MG63 (cell line): ENCODE measurements at regions not wholly inside any gene's neighbourhood (a gene's known extent, or its start where the extent isn't known, plus 50 kb on each side); places are given as distances from the start of the nearest gene placed in this dataset.
"Not testable (repeated sequence)": the region's sequence is repeated elsewhere in the genome, so short reads cannot be mapped to it uniquely, and the experiment has no call there.

Experiments used
- DNase-seq: peaks from one replicate; pipeline ENCODE4 v3.0.0-alpha.2; 2020
- H3K27me3 ChIP-seq: fragments of 250-450 bp; sonication (Bioruptor Pico); 2 replicates; pipeline ENCODE4 v1.5.1; 2020; ENCODE audit warnings: mild to moderate bottlenecking, moderate library complexity
- H3K36me3 ChIP-seq: fragments of 250-450 bp; sonication (Bioruptor Pico); 2 replicates; pipeline ENCODE4 v1.5.1; 2020; ENCODE audit warnings: mild to moderate bottlenecking, moderate library complexity
- H3K4me3 ChIP-seq: fragments of 250-450 bp; sonication (Bioruptor Pico); 2 replicates; pipeline ENCODE4 v1.5.1; 2020; ENCODE audit warnings: mild to moderate bottlenecking, moderate library complexity
- H3K9me3 ChIP-seq: fragments of 250-450 bp; sonication (Bioruptor Pico); 2 replicates; pipeline ENCODE4 v1.5.1; 2020; ENCODE audit warnings: mild to moderate bottlenecking, moderate library complexity

DNA sequence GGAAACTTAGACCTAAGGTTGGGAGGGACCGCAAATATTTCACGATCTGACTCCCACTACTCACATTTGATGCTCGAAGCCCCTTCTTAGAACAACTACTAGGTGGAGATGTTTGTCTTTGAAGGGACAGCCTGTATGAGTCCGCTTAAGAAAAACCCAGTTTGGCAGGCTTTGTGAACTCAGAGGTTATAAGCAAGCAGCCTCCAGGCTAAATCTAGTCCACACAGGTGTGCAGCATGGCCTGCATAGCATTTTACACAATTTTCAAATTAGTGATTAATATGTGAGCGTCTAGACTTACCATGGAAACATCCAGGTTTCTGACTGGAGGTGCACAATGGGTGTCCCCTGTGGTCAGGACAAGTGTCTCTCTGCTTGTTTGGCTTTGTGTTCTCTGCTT lies 127.1 kb downstream of the KIF4B start:
- no peak for DNase-seq
- H3K9me3 ChIP-seq = no peaks in the 10 kb centered on the region
- H3K27me3 ChIP-seq = peaks cover 4% of the 10 kb centered on the region; the same call in 1 of the 2 replicates
- H3K4me3 ChIP-seq = no peak overlapping the region
- H3K36me3 ChIP-seq = no peaks in the 10 kb centered on the region

DNA sequence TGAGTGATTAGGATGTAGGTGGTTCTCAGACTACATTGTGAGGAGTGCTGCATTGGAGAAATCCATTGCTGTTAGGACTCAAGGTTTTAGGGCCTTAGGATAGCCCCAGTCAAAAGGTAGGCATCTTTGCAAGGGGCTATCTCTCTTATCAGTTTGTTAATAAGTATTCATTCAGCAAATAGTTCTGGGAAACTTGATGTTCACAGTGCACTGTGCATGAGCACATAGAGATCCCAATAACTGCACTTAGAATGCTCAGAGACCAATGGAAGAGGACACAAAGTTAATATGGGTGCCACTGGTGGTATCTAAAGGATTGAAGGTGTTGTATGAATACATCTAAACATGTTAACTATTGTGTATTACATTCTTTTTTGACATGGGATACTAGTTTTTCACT lies 131.4 kb downstream of the KIF4B start:
- H3K36me3 ChIP-seq = no peaks in the 10 kb centered on the region
- H3K4me3 ChIP-seq = no peak overlapping the region
- H3K9me3 ChIP-seq = no peaks in the 10 kb centered on the region
- H3K27me3 ChIP-seq = peaks cover 11% of the 10 kb centered on the region
- no peak for DNase-seq

DNA sequence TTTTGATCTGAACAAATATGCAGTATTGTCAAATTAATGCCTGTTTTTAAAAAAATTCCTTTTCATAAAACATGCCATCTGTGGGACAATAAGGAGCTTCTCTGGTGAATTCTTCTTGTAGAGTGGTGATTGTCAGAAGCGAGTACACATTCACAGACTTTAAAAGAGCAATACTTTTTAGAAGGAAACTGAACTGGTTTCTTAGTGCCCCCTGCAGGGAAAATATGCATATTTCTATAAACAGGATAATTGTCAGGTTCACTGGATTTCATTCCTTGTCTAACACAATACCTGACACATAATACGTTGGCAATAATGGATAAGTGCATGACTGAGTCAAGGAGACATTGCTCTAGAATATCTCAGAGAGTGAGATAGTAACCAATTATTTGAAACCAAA lies 133.7 kb downstream of the KIF4B start:
- no peak overlapping the region for H3K4me3 ChIP-seq
- DNase-seq = no peak
- H3K27me3 ChIP-seq = peaks cover 11% of the 10 kb centered on the region
- no peaks in the 10 kb centered on the region for H3K9me3 ChIP-seq
- H3K36me3 ChIP-seq = no peaks in the 10 kb centered on the region

DNA sequence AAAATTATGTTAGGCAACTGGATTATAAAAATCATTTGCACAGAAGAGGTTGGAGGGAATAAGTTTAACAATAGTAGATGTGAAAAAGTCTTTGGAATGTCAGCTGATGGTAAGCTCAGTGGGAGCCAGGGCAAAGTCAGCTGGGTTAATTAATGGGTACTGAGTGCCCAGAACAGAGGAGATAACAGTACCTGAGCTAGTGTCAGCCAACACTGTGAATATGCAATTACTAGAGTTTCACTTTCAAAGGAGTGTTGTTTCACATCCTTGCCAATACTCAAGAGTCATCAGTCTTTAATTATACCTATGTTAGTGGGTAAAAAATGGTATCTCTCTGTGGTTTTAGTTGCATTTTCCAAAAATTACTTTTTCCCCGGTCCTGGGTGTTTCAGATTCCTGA lies 135.1 kb downstream of the KIF4B start:
- Histone ChIP-seq H3K27me3 (peaks cover 11% of the 10 kb centered on the region), H3K36me3 (no peaks in the 10 kb centered on the region), H3K9me3 (no peaks in the 10 kb centered on the region), H3K4me3 (no peak overlapping the region)
- no peak for DNase-seq

DNA sequence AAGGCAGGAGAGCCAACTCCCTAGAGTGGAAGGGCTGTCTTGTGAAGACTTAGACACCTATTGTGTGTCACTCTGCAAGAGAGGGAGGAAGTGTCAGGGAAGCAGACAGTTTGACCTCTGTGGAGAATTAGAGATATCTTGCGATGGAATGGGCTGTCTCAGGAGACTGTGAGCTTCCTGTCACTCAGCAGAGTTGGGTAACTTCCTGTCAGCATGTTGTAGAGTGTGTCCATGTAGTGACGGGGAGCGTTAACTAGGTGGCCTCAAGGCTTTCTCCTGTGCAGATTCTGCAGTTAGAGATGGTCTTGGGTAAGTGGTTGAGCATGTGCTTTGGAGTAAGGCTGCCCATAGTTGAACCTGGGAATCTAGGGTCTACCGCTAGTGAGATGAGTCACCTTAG lies 136.5 kb downstream of the KIF4B start:
- H3K27me3 ChIP-seq = peaks cover 9% of the 10 kb centered on the region
- H3K4me3 ChIP-seq = no peak overlapping the region
- no peaks in the 10 kb centered on the region for H3K36me3 ChIP-seq
- no peak for DNase-seq
- no peaks in the 10 kb centered on the region for H3K9me3 ChIP-seq

DNA sequence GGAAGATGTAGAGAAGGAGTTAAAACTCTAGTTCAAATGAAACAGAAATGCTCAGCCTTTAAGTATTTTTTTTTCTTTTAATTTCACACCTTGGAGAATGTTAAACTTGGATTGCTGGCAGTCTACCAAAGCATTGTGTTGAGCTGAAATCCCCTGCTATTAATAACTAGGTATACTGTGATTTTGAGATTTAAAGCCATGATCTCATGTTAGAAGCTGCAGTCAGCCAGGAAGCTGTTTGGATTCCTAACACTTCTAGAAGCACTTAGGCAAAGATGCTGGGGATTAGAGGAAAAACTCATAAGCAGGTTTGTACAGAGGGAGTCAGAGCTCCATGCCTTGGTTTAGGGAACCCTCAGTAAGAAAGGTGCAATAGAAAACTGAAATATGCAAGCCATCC lies 141.4 kb downstream of the KIF4B start:
- Histone ChIP-seq H3K27me3 (no peaks in the 10 kb centered on the region), H3K4me3 (no peak overlapping the region), H3K36me3 (no peaks in the 10 kb centered on the region), H3K9me3 (no peaks in the 10 kb centered on the region)
- DNase-seq = no peak

DNA sequence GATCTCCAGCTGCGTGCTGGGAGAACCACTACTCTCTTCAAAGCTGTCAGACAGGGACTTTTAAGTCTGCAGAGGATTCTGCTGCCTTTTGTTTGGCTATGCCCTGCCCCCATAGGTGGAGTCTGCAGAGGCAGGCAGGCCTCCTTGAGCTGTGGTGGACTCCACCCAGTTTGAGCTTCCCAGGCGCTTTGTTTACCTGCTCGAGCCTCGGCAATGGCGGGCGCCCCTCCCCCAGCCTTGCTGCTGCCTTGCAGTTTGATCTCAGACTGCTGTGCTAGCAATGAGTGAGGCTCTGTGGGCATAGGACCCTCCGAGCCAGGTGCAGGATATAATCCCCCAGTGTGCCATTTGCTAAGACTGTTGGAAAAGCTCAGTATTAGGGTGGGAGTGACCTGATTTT lies 149.5 kb downstream of the KIF4B start:
- not testable (repeated sequence) for H3K9me3 ChIP-seq, DNase-seq, H3K27me3 ChIP-seq, H3K36me3 ChIP-seq, H3K4me3 ChIP-seq

DNA sequence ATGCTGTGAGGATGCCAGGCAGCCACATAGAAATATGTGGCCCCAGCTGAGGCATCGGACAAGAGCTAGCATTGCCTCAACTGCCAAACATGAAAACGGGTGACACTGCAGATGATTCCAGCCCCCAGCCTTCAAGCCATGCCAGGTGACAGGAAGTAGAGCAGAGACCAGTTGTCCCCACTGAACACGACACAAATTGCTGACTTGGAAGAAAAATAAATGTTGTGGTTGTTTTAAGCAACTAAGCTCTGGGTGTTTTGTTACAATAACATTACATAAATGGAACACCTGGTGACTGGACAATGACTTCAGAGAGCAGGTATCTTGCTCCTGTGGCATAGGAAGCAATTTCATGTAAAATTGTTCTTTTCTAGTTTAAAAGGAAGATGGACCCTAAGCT lies 154.2 kb downstream of the KIF4B start:
- H3K9me3 ChIP-seq = no peaks in the 10 kb centered on the region
- no peaks in the 10 kb centered on the region for H3K27me3 ChIP-seq
- no peaks in the 10 kb centered on the region for H3K36me3 ChIP-seq
- no peak overlapping the region for H3K4me3 ChIP-seq
- DNase-seq = no peak

DNA sequence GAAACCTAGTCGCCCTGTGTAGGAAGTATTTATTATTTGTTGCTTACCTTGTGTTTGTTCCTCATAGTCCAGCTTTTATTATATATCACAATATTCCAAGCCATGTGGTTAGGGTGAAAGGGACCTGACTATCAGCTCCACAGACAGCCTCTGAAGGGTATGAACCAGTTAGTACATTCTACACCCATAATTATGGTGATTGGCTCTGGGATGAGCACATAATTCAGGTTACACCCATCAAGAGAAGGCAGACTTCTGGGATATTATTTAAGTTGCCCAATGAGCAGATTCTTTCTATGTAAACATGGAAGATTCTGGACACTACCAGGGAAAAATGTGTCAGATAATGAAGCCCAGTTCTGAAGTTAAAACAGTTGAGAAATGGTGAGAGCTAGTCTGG lies 168.0 kb downstream of the KIF4B start:
- H3K4me3 ChIP-seq = no peak overlapping the region
- no peak for DNase-seq
- no peaks in the 10 kb centered on the region for H3K9me3 ChIP-seq
- H3K27me3 ChIP-seq = no peaks in the 10 kb centered on the region
- no peaks in the 10 kb centered on the region for H3K36me3 ChIP-seq

DNA sequence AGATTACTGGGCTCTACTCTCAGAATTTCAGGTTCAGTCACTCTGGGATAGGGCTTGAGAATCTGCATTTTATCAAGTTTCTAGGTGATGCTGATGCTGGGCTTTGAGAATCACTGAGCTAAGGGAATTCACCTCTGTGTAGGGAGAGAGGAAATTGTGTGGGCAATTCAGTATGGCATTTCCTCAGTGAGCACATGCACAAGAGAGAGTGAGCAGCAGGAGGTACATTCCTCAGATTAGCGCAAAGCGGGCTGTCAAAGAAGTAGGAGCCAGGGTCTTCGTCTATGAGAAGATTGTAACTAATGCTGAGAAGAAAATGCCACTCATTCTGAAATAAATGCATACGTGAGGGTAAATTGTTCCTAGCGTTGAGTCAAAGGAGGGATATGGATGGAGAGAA lies 175.9 kb downstream of the KIF4B start:
- H3K36me3 ChIP-seq = no peaks in the 10 kb centered on the region
- DNase-seq = no peak
- H3K9me3 ChIP-seq = no peaks in the 10 kb centered on the region
- H3K4me3 ChIP-seq = no peak overlapping the region
- no peaks in the 10 kb centered on the region for H3K27me3 ChIP-seq

DNA sequence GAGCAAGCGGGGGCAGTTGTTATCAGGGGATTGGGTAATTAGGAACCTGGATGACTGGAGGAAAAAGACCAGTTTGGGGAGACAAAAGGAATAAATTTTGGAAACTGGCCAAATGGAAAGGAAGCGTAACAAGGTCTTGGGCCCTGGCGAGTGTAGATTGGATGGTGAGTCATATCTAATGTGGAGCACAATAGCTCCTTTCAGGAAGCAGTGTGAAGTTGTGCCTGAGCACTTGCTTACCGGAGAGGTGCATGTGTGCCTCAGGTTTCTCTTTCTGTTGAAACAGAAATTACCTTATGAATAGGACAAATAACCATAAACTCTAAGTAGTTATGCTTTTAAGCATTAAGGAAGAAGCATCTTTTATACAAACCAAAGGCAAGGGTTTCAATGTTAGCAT lies 176.4 kb downstream of the KIF4B start:
- H3K4me3 ChIP-seq = no peak overlapping the region
- no peaks in the 10 kb centered on the region for H3K9me3 ChIP-seq
- no peaks in the 10 kb centered on the region for H3K27me3 ChIP-seq
- DNase-seq = no peak
- H3K36me3 ChIP-seq = no peaks in the 10 kb centered on the region

DNA sequence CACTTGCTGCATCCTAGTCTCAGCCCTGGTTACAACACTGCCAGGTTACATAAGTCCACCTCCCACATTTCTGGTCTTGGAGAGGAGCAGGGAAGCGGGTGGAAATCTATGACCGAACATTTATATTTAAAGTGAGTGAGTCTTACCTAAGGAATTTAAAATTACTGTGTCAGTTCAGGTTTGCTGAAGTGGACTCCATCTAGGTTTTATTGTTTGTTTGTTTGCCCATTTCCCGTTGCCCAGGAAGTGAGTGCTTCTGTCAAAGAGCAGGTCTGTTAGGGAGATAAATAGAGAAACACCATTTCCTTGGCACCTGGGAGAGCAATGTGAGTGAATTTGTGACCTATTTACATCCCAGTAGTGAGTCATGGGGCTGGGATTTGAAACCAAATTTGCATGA lies 179.5 kb downstream of the KIF4B start:
- no peaks in the 10 kb centered on the region for H3K27me3 ChIP-seq
- no peak for DNase-seq
- no peaks in the 10 kb centered on the region for H3K36me3 ChIP-seq
- no peaks in the 10 kb centered on the region for H3K9me3 ChIP-seq
- H3K4me3 ChIP-seq = no peak overlapping the region

DNA sequence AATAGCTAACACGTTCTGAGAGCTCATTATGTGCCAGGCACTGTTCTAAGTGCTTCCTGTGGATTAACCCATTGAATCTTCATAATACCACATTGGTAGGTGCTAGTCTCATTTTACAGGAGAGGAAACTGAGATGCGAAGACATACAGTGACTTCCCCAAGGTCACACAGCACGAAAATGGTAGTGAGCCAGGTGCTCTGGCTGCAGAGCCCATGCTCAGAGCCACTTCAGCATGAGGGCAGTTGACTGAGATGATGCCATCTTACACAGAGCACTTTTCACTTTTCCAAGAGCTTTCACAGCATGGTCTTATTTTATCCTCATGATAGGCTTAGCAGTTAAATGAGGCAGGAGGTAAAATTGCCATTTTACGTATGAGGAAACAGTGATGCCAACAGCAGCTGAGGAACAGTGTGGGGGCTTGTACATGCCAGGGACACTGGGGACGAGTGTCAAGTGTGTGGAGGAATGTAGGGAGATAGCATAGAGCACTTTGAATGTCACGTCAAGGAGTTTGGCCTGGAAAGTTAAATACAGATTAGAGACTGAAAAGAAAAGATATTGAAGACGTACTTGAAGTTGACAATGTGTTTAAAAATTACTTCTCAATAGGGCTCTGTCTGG lies 180.0 kb downstream of the KIF4B start:
- Histone ChIP-seq H3K9me3 (no peaks in the 10 kb centered on the region), H3K36me3 (no peaks in the 10 kb centered on the region), H3K27me3 (no peaks in the 10 kb centered on the region), H3K4me3 (no peak overlapping the region)
- no peak for DNase-seq

DNA sequence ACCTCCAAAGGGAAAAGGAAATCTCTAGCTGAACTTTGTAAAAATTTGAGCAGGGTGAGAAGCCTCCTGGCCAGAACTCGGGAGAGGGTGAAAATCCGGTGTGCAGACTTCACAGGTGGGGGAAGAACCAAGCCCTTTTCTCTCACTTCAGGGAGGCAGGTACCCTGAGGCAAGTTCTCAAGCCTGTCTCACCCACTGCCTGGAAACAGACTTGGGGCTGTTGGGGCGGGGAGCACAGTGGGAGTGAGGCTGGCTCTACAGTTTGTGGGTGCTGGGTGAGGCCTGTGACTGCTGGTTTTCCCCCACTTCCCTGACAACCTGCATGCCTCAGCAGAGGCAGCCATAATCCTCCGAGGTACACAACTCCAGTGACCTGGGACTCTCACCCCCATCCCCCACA lies 187.1 kb downstream of the KIF4B start:
- DNase-seq = no peak
- Histone ChIP-seq H3K9me3 (peaks cover 5% of the 10 kb centered on the region), H3K4me3 (no peak overlapping the region), H3K27me3 (no peaks in the 10 kb centered on the region), H3K36me3 (no peaks in the 10 kb centered on the region)

DNA sequence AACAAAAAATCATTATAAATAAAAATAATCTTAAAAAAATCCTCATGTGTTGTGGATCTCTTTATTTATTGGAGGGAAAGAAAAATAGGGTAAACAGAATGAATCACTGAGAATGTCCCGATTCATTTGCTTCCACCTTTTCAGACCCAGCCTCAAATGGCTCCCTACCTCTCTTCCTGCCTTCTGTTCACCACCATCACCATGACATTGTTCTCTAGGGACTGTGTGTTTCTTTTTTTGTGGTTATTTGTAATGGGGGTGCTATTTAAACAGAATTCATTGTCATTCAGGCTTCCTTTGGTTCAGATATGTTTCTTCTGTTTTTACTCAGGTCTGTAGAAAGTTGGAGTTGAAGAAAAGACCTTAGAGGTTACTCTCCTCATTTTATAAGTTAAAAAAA lies 198.2 kb downstream of the KIF4B start:
- no peaks in the 10 kb centered on the region for H3K36me3 ChIP-seq
- no peak overlapping the region for H3K4me3 ChIP-seq
- DNase-seq = no peak
- H3K27me3 ChIP-seq = no peaks in the 10 kb centered on the region
- H3K9me3 ChIP-seq = no peaks in the 10 kb centered on the region

DNA sequence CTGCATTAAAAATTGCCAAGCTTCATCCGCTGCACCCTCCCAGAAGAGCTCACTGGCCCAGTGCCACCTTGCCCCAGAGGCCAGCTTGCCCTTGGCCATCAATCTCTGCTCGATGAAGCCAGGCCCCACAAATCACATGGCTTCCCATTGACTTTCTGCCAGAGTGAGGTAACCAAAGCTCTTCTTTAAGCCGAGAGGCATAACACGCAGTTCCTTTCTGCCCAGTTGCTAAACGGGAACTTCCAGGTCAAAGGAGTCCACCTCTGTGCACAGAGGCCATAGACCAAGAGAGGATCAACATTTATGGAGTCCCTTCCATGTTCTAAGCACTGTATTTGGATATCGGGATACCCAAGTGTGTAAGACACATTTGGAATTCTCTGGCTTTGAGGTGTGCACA lies 208.8 kb downstream of the KIF4B start:
- Histone ChIP-seq H3K9me3 (no peaks in the 10 kb centered on the region), H3K27me3 (0 out of 2 replicates have a peak, but pooled peaks cover 2% of the 10 kb centered on the region), H3K4me3 (no peak overlapping the region), H3K36me3 (no peaks in the 10 kb centered on the region)
- DNase-seq = no peak

DNA sequence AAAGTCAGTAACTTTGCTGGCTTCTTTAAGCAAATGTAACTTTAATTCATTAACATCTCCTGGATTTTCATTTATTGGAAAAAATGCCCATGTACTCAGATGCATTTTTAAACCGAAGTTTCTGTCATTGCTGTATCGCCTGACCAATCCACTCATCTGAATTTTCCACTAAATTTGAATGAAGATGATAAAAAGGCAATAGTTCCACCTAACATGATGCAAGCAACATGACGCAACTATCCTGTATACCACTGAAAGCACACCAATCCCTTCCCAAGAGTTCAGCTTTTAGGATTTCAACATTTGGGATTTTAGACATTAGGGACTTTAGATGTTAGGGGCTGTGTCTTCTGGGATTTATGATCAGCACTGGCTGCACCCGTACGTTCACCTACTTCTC lies 215.6 kb downstream of the KIF4B start:
- DNase-seq = no peak
- Histone ChIP-seq H3K27me3 (peaks cover 9% of the 10 kb centered on the region), H3K9me3 (no peaks in the 10 kb centered on the region), H3K4me3 (no peak overlapping the region), H3K36me3 (no peaks in the 10 kb centered on the region)

DNA sequence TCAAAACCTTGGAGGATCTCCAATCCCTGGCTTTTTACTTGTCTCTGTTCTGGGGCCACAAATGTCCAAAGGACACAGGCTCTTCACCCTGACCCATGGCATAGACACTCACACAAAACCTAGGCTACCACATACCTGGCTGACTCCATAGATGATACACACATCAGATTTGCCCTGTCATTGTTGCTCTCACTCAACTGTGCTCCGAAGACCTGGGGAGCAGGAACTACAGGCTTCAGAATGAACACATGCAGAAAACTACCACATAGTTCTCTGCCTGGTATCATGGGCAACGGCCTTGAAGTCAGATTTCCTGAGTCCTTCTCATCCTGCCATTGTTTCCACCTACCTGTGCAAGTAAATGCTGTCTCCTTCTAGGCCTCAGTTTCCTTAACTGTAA lies 226.2 kb downstream of the KIF4B start:
- no peaks in the 10 kb centered on the region for H3K36me3 ChIP-seq
- peaks cover 2% of the 10 kb centered on the region; the same call in 1 of the 2 replicates for H3K9me3 ChIP-seq
- H3K4me3 ChIP-seq = no peak overlapping the region
- no peak for DNase-seq
- H3K27me3 ChIP-seq = no peaks in the 10 kb centered on the region; the same call in 1 of the 2 replicates

DNA sequence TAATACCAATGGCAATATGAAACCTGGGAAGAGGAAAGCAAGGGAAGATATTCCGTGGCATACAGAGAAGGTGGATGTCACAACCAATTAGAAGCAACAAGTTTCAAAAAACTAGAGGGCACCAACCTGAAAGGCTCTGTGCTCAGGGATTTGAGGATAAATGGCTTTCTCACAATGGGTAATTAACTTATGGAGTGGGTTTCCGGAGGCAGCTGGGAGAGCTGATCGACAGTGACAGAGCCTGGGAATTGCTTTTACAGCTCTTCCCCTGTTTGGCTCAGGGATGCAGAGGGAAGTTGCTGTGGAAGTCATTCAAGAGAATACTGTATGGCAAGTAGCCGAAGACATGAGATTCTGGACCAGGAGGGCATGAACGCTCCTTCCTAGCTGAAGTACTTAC lies 237.0 kb downstream of the KIF4B start:
- Histone ChIP-seq H3K27me3 (no peaks in the 10 kb centered on the region; the same call in 1 of the 2 replicates), H3K36me3 (no peaks in the 10 kb centered on the region), H3K4me3 (no peak overlapping the region), H3K9me3 (no peaks in the 10 kb centered on the region)
- no peak for DNase-seq
